RKO (cell line): ENCODE measurements at regions not wholly inside any gene's neighbourhood (a gene's known extent, or its start where the extent isn't known, plus 50 kb on each side); places are given as distances from the start of the nearest gene placed in this dataset.
"Not testable (repeated sequence)": the region's sequence is repeated elsewhere in the genome, so short reads cannot be mapped to it uniquely, and the experiment has no call there.

Source experiments
- DNase-seq: peaks from one replicate; pipeline ENCODE4 v3.0.0-alpha.2; 2016; ENCODE audit warnings: low spot score

- peak; percentile 43 for DNase-seq
Observed at GRCh38 chr4:3880615-3881120, 114.5 kb downstream of the ADRA2C start.

- DNase-seq = not testable (repeated sequence)
Observed at GRCh38 chr4:3882316-3882885, 116.2 kb downstream of the ADRA2C start.

DNA sequence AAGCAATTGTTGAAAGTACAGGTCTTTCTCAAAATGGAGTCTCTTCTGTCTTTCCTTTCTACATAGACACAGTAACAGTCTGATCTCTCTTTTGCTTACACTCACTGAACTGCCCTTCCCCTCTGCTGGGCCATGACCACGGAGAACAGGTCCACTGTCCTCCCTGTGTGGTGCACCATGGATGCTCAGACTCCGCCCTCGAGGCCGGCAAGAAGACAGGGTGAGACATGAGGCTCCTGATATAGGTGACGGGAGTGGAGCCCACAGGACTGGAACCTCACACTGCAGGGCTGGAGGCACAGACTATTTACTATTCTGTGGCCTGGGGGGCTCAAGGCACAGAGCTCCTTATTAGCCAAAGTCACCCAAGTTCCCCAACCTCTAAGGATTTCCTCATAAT lies 118.1 kb downstream of the ADRA2C start:
- DNase-seq = not testable (repeated sequence)

DNA sequence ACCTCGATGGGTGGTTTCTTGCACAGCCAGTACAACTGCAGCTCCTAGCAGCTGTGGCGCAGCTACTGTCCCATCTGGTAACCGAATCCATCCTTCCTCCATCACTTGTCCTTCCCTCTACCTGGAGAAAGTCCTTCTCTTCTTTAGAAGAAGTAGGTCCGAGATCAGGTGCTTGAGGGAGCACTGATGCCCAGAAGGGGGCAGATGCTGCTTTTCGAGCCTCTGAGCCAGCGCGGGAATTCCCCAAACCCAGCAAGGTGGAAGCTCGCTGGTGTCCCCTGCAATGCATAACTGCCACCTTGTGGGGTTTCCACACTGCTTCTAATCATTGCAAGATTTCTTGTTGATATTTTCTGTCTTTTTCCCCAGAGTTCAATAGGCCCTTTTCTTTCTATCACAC lies 127.4 kb downstream of the ADRA2C start:
- not testable (repeated sequence) for DNase-seq

DNA sequence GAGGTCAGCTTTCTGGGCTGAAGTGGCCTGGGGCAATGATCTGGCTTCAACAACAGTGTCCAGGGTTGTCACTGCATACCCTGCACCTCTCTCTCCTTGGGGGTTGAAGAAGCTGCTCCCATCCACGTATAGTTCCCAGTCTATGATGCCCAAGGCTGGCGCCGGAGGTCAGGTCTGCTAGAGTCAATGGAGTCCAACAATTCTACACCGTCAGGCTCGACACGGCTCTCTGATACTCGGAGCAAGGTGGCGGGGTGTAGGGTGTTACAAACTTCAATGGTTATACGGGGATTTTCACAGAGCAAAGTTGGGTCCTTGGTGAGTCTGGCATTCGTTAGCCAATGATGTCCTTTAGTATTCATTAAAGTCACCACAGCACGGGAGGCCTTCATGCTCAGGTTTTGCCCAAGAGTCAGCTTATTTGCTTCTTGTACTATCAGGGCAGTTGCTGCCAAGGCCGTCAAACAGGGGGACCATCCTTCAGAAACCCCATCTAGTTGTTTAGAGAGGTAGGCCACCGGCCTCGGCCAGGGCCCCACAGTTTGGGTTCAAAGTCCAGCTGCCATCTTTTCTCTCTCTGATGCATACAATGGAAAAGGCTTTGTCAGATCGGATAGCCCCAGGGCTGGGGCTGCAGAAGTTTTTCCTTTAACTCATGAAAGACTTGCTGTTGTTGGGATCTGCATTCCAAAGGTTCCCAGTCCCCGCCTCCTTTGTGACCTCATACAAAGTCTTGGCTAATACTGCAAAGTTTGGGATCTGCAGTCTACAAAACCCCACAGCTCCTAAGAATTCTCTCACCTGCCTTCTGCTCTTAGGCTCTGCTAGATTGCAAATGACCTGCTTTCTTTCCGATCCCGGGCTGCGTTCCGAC lies 128.1 kb downstream of the ADRA2C start:
- DNase-seq = not testable (repeated sequence)

DNA sequence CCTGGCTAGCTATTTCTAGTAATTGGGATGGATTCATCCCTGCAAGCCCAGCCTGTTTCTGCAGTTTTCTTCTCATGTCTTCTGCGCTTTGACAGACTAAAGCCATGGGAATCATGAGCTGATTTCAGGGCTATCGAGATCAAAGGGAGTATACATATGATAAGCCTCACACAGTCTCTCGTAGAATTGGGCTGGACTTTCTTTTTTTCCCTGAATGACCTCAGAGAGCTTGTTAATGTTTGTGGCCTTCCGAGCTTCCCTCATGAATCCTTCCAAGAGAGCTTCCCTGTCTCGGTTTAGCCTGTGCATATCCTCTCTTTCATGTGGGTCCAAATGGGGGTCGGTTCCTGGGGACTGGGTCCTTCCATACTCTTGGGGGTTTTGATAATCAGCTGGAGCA lies 130.3 kb downstream of the ADRA2C start:
- DNase-seq = no peak

DNA sequence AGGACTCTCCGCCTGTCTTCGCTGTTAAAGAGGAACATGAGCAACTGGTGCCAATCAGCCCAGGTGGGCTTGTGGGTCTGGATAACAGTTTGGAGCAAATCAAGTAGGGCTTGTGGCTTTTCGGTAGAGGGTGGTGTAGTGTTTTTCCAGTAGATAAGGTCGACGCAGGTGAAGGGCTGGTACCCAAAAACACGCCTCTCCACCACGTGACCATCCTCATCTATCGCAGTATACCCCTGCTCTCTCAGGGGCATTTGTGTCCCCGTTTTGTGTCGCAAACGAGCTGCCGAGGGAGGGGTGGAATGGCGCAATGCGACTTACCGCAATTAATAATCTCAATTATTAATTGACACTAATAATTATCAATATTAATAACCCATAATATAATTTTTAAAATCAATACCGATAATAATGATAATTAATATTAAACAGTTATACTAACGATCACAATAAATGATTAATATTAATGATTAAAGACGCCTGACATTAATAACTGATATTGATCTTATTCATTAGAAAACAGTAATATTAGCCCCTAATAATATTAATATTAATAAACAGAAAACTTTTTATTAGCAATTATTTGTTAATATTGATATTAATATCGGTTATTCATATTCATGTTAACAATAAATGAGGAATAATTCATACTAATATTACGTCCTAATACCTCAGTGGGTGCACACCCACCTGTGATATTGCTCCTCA lies 130.8 kb downstream of the ADRA2C start:
- not testable (repeated sequence) for DNase-seq

- DNase-seq = no peak
Observed at GRCh38 chr4:3898098-3898497, 131.9 kb downstream of the ADRA2C start.

- DNase-seq = not testable (repeated sequence)
Observed at GRCh38 chr4:3898928-3899327, 132.7 kb downstream of the ADRA2C start.

DNA sequence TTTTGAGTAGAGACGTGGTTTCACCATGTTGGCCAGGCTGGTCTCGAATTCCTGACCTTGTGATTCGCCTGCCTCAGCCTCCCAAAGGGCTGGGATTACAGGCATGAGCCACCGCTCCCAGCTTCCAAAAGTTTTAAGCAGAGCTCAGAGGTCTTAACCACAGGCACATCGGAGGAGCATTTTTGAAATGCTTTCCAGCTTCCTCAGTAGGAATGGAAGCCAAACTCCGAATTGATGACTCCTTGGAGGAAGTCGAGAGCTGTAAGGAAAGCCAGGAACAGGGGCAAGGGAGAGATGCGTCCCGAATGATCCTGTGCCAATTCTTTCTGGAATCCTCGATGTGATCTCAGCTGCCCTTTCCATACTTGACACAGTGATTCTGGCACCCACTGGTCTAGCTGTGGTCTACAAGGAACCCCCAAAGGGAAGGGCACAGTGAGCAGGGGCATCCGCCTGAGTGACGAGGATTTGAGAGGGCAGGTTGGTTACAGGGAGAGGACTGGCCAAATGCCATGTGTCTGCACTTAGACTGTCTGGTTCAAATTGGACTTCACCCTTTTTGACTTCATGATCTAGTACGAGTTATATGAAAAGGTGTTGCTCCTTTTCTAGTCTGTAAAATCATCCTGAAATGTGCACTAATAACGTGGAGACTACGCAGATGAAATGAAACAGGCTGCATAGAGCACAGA lies 138.2 kb downstream of the ADRA2C start:
- not testable (repeated sequence) for DNase-seq

DNA sequence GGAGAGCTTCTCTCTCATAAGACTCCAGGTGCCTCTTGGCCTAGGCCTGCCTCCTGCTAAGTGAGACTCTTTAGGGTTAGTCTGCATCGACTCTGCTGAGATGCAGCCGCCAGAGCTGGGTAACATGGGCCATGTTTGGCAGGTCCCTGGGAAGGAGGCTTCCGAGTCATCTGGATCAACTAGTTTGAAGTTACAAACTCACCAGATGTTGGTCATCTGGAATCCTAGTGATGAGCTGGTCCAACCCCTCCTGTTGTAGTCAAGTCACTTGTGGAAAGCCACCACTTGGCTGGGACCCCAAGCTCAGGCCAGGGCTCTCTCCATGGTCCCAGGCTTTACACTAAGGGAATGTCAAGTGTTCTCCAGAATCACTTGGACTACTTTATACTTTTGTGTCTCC lies 143.4 kb downstream of the ADRA2C start:
- DNase-seq = not testable (repeated sequence)

DNA sequence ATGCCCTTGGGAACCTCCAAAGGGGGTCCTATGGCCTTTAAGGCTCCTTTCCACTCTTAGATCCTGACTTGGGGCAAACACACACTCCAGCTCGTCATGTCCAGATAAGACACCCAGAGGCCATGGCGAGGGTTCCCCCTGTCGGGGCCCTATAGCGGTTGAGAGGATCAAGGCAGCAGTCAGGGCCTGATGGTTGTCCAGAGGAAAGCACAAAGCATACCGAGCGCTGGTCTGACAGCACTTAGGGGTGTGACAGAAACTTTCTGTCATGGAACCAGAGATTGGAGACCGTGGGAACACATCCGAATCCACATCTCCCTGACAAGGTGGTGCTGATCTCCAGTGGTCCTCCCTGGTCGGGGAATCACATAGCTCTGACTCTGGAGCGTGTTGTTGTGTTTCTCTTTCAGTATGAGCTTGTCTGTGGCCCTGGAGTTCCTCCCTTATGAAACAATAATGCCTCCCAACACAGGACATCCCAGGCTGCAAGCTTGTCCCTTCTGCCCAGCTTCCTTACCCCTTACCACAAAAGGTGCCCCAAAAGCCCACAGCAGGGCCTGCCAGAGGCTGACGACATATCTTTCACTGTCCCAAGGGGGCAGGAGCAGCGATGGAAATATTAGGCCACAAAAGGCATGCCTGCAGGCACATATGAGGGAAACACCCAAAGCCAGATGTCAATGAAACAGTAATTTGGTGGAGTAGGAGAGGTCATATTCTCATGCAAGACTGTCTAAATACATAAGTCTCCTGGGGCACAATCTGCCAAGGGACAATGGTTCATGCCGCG lies 144.2 kb downstream of the ADRA2C start:
- not testable (repeated sequence) for DNase-seq

DNA sequence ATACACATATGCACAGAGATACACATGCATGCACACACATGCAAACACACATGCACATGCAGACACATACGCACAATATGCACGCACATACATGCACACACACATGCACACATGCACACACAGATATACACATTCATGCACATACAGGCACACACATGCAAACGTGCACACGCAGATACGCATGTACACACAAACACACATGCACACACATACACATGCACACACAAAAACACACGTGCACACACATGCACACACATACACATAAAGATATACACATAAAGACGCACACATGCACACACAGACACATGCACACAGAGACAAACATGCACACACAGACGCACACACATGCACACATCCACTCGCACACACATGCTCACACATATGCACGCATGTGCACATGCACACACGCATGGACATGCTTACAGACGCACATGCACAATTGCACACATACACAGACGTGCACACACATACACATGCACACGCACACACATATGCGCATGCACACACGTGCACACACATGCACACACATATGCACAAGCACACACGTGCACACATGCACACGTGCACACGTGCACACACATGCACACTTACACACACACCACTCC lies 145.2 kb downstream of the ADRA2C start:
- DNase-seq = no peak

DNA sequence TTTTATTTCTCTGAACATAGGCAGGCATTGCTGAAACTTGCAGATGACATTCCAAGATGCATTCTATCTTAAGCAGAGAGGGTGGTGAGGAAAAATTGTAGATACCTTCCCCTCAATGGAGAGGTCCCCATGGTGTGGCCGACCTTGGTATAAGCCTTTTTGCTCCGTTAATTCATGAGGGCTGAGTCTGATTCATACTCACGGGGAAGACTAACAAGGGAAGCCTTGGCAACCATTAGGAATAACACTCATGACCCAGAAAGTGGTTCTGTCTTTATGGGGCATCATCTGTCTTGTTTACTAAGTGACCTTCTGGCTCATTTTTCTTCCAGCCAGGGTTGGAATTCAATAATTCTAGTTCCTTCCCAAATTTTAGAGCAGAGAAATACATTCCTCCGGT lies 148.3 kb downstream of the ADRA2C start:
- DNase-seq = not testable (repeated sequence)

DNA sequence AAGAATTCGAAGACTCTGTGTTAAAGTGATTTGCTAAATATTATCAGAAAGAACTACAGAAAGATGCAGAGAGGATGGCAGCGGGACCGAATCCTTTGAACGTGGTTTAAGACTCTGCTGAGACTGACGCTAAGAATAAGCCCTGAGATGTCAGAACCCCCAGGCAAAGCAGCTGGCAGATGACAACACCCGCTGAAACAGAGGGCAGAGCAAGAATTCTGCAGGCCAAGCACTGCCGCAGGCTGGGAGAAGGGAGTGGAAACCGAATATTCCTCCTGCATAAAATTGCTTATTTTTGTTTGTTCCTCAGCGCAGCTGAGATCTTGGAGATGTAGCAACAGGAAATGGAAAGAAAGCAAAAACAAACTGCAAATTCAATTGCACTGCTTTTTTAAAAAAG lies 153.3 kb downstream of the ADRA2C start:
- DNase-seq = not testable (repeated sequence)

DNA sequence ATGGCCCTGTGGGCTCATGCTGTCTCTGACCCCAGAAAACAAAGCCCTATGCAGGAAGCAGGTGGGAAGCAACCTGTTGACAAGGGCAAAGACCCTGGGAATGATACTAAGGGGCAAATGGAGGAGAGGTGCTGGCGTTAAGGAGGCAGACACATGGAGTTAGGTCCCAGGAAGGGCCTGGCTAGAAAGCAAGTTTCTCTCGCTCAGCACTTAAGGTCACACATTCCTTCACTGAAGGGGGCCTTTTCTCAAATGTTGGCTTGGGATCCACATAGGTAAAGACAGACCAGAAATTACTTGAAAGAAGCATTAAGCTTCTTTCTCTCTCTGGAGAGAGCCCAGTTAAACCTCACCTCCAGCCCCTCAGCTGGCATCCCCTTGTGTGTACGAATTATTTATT lies 155.7 kb downstream of the ADRA2C start:
- DNase-seq = not testable (repeated sequence)

GRCh38 chr4:3925841-3926240 lies 159.7 kb downstream of the ADRA2C start:
- not testable (repeated sequence) for DNase-seq

GRCh38 chr4:3926271-3926670 lies 160.1 kb downstream of the ADRA2C start:
- DNase-seq = not testable (repeated sequence)

GRCh38 chr4:3926969-3927755 lies 161.0 kb downstream of the ADRA2C start:
- not testable (repeated sequence) for DNase-seq

DNA sequence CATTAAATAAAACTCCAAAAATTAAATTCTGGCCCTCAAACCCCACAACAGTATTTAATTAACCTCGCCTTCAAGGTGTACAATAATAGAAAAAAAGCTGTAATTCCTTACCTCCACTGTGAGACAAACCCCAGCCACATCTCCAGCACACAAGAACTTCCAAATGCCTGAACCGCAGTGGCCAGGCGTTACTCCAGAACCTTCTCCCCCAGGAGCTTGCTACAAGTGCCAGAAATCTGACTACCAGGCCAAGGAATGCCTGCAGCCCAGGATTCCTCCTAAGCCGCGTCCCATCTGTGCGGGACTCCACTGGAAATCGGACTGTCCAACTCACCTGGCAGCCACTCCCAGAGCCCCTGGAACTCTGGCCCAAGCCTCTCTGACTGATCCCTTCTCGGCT lies 163.2 kb downstream of the ADRA2C start:
- not testable (repeated sequence) for DNase-seq
